Type B pancreatic cell (in vitro differentiated cells): ENCODE measurements at regions not wholly inside any gene's neighbourhood (a gene's known extent, or its start where the extent isn't known, plus 50 kb on each side); places are given as distances from the start of the nearest gene placed in this dataset.
"Not testable (repeated sequence)": the region's sequence is repeated elsewhere in the genome, so short reads cannot be mapped to it uniquely, and the experiment has no call there.

Experiments used
- DNase-seq: peaks from one replicate; pipeline ENCODE4 v3.0.0; 2021; ENCODE audit warnings: mixed read lengths; ENCODE audit not compliant: unreplicated experiment; ENCODE audit errors: extremely low spot score
- H3K27ac Mint-ChIP-seq: 2 replicates; pipeline ENCODE4 v1.8.0; 2021; ENCODE audit warnings: mild to moderate bottlenecking, mixed read lengths
- H3K27me3 Mint-ChIP-seq: 2 replicates; pipeline ENCODE4 v1.8.0; 2021; ENCODE audit warnings: mixed read lengths
- H3K36me3 Mint-ChIP-seq: 2 replicates; pipeline ENCODE4 v1.8.0; 2021; ENCODE audit warnings: mixed read lengths
- H3K4me1 Mint-ChIP-seq: one replicate; pipeline ENCODE4 v1.8.0; 2021; ENCODE audit warnings: mixed read lengths; ENCODE audit not compliant: unreplicated experiment
- H3K4me3 Mint-ChIP-seq: 2 replicates; pipeline ENCODE4 v1.8.0; 2021; ENCODE audit warnings: mild to moderate bottlenecking, mixed read lengths
- H3K9me3 Mint-ChIP-seq: 2 replicates; pipeline ENCODE4 v1.8.0; 2021; ENCODE audit warnings: mixed read lengths
- TF ChIP-seq, protein P1 (sequence below): fragments of 200-600 bp; sonication (generic); conservative IDR thresholded peaks from 2 replicates; pipeline ENCODE4 v1.5.0; 2021; ENCODE audit warnings: antibody characterized with exemption, mild to moderate bottlenecking

DNA sequence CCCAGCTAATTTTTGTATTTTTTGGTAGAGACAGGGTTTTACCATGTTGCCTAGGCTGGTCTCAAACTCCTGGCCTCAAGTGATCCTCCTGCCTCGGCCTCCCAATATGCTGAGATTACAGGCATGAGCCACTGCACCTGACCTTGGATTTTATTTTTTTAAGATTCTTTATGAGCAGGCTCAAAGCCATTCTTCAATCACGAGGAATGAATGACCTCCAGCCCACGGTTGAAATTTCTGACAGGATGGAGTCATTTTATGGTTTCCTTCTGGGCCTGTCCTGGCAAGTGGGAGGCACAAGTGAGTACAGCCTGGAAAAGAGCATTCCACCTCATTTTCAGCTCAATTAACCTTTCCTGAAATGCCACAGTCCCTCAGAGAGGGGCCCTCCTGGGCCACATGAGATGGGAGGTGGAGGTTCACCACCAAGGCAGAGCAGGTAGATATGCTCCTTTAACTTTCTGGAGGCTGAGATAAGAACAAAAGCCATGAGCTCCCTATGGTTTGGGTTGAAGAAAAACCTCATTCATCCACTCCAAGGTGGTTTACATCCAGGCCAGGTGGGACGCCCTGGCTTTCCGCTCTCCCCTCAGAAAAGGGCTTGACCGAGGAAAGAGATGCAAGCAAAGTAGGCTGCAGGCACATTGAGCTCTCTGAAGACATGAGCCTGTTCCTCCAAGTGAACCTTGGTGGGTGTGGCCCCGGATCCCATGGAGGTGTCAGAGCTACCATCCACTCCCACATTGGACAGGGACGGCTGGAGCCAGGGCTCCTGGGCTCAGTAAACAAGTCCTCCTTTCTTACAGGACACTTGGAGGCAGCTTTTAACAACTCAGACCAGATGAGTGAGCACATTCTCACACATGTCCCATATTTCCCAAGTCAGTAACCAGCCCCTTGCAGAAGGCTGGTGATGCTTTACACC, 208.5 kb upstream of the SSTR4 start:
- Mint-ChIP-seq H3K4me1 (peaks cover 33% of the 10 kb centered on the region), H3K9me3 (peaks cover 5% of the 10 kb centered on the region), H3K4me3 (no peak overlapping the region), H3K27me3 (peaks cover 60% of the 10 kb centered on the region), H3K27ac (no peak overlapping the region), H3K36me3 (no peaks in the 10 kb centered on the region)
- TF ChIP-seq, protein P1, sequence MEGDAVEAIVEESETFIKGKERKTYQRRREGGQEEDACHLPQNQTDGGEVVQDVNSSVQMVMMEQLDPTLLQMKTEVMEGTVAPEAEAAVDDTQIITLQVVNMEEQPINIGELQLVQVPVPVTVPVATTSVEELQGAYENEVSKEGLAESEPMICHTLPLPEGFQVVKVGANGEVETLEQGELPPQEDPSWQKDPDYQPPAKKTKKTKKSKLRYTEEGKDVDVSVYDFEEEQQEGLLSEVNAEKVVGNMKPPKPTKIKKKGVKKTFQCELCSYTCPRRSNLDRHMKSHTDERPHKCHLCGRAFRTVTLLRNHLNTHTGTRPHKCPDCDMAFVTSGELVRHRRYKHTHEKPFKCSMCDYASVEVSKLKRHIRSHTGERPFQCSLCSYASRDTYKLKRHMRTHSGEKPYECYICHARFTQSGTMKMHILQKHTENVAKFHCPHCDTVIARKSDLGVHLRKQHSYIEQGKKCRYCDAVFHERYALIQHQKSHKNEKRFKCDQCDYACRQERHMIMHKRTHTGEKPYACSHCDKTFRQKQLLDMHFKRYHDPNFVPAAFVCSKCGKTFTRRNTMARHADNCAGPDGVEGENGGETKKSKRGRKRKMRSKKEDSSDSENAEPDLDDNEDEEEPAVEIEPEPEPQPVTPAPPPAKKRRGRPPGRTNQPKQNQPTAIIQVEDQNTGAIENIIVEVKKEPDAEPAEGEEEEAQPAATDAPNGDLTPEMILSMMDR = no peak
- peak; percentile 49 for DNase-seq

DNA sequence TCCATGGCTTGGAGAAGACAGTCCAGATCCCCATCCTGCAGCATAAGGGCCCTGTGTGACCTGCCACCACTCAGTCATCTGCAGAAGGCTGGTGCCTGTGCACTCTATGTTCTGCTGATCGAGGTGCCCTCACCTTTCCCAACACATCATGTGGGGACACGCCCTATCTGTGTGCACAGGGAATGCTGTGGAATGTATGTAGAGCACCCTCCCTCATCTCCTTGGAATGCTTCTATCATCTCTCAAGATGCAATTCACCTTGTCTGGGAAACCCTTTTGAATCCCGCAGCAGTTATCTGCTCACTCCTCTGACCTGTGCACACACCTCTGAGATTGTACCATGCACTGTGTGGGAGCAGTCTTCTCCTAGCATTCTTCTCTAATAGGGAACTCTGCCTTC, 207.2 kb upstream of the SSTR4 start:
- H3K4me3 Mint-ChIP-seq = no peak overlapping the region
- no peaks in the 10 kb centered on the region for H3K36me3 Mint-ChIP-seq
- no peak for DNase-seq
- peaks cover 58% of the 10 kb centered on the region for H3K27me3 Mint-ChIP-seq
- no peak overlapping the region for H3K27ac Mint-ChIP-seq
- TF ChIP-seq, protein P1 = no peak
- peaks cover 24% of the 10 kb centered on the region for H3K4me1 Mint-ChIP-seq
- H3K9me3 Mint-ChIP-seq = peaks cover 5% of the 10 kb centered on the region

DNA sequence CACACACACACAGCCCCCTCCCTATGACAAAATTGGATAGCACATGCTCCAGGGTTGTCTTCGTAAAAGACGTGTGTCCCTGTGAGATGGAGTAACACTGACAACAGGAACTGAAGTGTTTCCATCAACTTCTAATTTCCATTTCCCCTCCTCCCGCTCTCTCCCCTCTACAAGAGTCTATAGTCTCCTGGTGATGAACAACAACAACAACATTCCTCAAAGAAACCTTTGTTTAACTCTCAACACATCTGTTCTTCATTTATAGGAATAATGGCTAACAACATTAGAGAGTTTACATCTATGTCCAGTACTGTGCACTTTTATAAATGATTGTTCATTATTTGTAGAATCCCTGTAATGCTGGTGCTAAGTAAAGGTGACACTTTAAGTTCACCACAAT, 205.8 kb upstream of the SSTR4 start:
- H3K27ac Mint-ChIP-seq = peak overlapping the region; percentile 24
- no peaks in the 10 kb centered on the region for H3K36me3 Mint-ChIP-seq
- H3K9me3 Mint-ChIP-seq = peaks cover 5% of the 10 kb centered on the region
- H3K4me1 Mint-ChIP-seq = peaks cover 20% of the 10 kb centered on the region
- H3K4me3 Mint-ChIP-seq = no peak overlapping the region
- peaks cover 55% of the 10 kb centered on the region for H3K27me3 Mint-ChIP-seq
- no peak for DNase-seq
- TF ChIP-seq, protein P1 = no peak

DNA sequence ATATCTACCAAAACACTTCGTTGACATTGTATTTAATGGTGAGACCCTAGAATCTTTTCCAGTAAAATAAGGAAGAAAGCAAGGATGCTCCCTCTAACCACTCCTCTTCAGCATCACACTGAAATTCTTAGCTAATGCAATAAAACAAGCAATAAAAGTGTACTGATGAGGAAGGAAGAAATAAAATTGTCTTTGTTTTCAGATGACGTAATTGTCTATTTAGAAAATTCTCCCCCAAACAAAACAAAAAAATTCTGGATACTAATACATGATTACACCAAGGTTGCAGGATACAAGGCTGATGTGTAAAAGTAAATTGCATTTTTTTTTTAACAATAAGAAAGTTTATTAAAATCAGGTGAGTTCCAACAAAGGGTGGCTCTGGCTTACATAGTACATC, 205.0 kb upstream of the SSTR4 start:
- Mint-ChIP-seq H3K4me3 (no peak overlapping the region), H3K4me1 (peaks cover 20% of the 10 kb centered on the region), H3K9me3 (peaks cover 5% of the 10 kb centered on the region), H3K27ac (no peak overlapping the region), H3K36me3 (no peaks in the 10 kb centered on the region), H3K27me3 (peaks cover 53% of the 10 kb centered on the region)
- TF ChIP-seq, protein P1 = no peak
- DNase-seq = no peak

DNA sequence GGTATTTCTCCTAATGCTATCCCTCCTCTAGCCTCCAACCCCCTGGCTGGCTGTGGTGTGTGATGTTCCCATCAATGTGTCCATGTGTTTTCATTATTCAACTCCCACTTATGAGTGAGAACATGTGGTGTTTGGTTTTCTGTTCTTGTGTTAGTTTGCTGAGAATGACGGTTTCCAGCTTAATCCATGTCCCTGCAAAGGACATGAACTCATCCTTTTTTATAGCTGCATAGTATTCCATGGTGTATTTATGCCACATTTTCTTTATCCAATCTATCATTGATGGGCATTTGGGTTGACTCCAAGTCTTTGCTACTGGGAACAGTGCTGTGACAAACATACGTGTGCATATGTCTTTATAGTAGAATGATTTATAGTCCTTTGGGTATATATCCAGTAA, 204.4 kb upstream of the SSTR4 start:
- not testable (repeated sequence) for DNase-seq, H3K4me3 Mint-ChIP-seq, H3K9me3 Mint-ChIP-seq, H3K27ac Mint-ChIP-seq, H3K36me3 Mint-ChIP-seq
- peaks cover 56% of the 10 kb centered on the region for H3K27me3 Mint-ChIP-seq
- H3K4me1 Mint-ChIP-seq = peaks cover 21% of the 10 kb centered on the region

DNA sequence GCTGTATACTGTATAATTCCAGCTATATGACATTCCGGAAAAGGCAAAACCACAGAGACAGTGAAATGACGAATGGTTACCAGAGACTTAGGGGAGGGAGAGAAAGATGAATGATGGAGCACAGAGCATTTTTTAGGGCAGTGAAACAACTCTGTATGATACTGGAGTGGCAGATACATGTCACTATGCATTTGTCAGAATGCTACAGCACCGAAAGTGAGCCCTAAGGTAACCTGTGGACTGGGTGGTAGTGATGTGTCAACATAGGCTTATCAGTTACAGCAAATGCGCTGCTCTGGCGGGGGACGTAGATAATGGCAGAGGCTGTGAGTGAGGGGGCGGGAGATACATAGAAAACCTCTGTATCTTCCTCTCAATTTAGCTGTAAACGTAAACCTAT, 201.3 kb upstream of the SSTR4 start:
- no peak overlapping the region for H3K4me3 Mint-ChIP-seq
- peaks cover 20% of the 10 kb centered on the region for H3K4me1 Mint-ChIP-seq
- no peak overlapping the region for H3K27ac Mint-ChIP-seq
- DNase-seq = no peak
- TF ChIP-seq, protein P1 = no peak
- peaks cover 60% of the 10 kb centered on the region for H3K27me3 Mint-ChIP-seq
- H3K36me3 Mint-ChIP-seq = no peaks in the 10 kb centered on the region
- H3K9me3 Mint-ChIP-seq = peaks cover 5% of the 10 kb centered on the region
